ENCODE measurements at regions not wholly inside any gene's neighbourhood (a gene's known extent, or its start where the extent isn't known, plus 50 kb on each side); places are given as distances from the start of the nearest gene placed in this dataset.

GRCh38 chr11:114972105-114972504, 293.8 kb downstream of the NXPE2 start:
- TF ChIP-seq, protein P1, sequence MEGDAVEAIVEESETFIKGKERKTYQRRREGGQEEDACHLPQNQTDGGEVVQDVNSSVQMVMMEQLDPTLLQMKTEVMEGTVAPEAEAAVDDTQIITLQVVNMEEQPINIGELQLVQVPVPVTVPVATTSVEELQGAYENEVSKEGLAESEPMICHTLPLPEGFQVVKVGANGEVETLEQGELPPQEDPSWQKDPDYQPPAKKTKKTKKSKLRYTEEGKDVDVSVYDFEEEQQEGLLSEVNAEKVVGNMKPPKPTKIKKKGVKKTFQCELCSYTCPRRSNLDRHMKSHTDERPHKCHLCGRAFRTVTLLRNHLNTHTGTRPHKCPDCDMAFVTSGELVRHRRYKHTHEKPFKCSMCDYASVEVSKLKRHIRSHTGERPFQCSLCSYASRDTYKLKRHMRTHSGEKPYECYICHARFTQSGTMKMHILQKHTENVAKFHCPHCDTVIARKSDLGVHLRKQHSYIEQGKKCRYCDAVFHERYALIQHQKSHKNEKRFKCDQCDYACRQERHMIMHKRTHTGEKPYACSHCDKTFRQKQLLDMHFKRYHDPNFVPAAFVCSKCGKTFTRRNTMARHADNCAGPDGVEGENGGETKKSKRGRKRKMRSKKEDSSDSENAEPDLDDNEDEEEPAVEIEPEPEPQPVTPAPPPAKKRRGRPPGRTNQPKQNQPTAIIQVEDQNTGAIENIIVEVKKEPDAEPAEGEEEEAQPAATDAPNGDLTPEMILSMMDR (IDR thresholded peaks at IDR 0.05) = no peak
- no peak for TF ChIP-seq POLR2A (IDR thresholded peaks at IDR 0.05)

Measured in adrenal gland (tissue), 5 donors.